HFF-Myc (cell line): ENCODE measurements at regions not wholly inside any gene's neighbourhood (a gene's known extent, or its start where the extent isn't known, plus 50 kb on each side); places are given as distances from the start of the nearest gene placed in this dataset.

ENCODE experiments used
- DNase-seq: peaks from one replicate; pipeline ENCODE4 v3.0.0-alpha.2; 2011; ENCODE audit warnings: low read depth; ENCODE audit errors: extremely low read depth
- H3K4me3 ChIP-seq: replicated peaks from 2 replicates; pipeline ENCODE4 v1.5.1; 2011; ENCODE audit warnings: low read depth, mild to moderate bottlenecking, control low read depth, low read length
- CTCF ChIP-seq: IDR thresholded peaks from 2 replicates; pipeline ENCODE4 v1.5.1; 2012; ENCODE audit warnings: mild to moderate bottlenecking, low read depth, low read length, control low read depth; ENCODE audit errors: missing control alignments

DNA sequence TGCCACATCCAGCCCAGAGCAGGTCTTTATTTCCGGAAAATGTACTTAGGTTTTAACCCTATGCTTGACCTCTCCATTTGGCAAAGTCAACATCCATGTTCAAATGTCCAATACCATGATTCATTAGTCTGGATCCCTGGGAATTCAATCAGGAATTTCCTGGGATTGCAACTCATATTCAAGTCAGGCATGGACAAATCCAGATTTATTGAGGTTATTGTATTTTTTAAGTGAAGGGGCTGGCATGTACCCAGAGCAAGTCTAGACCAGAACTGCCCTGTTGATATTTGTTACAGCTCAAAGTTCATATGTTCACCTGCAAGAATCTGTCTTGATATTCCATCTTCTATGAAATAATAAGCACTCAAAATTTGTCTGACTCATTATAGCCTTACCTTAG, 521.1 kb downstream of the ADGRL2 start:
- no peak for DNase-seq
- no peak for TF ChIP-seq CTCF

GRCh38 chr1:82319546-82319945, 518.8 kb downstream of the ADGRL2 start:
- no peak for DNase-seq
- no peak overlapping the region for H3K4me3 ChIP-seq
- TF ChIP-seq CTCF: no peak

More for the DNA sequence above, 521.1 kb downstream of the ADGRL2 start:
- no peak overlapping the region for H3K4me3 ChIP-seq

- H3K4me3 ChIP-seq: no peak overlapping the region
- DNase-seq: no peak
- TF ChIP-seq CTCF: no peak
Measured at GRCh38 chr1:82318921-82319320, 518.2 kb downstream of the ADGRL2 start.

GRCh38 chr1:82318265-82318664, 517.5 kb downstream of the ADGRL2 start:
- no peak for DNase-seq
- TF ChIP-seq CTCF: no peak
- no peak overlapping the region for H3K4me3 ChIP-seq

DNA sequence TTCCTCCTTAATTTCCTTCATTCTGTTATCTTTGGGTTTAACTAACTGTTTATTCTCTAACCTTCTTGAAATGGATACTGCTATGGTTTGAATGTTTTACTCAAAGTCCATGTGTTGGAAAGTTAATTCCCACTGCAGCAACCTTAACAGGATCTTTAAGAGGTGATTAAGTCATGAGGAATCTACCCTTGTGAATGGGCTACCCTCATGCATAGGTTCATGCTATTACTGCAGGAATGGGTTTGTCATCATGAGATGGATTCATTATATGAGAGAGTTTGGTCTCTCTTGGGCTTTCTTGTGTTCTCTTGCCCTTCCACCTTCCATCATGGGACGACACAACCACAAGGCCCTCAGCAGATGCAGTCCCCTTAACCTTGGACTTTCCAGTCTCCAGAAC, 516.9 kb downstream of the ADGRL2 start:
- H3K4me3 ChIP-seq: no peak overlapping the region
- no peak for TF ChIP-seq CTCF
- no peak for DNase-seq

GRCh38 chr1:82299656-82300055, 498.9 kb downstream of the ADGRL2 start:
- no peak overlapping the region for H3K4me3 ChIP-seq
- TF ChIP-seq CTCF: no peak
- DNase-seq: no peak

GRCh38 chr1:82299056-82299455, 498.3 kb downstream of the ADGRL2 start:
- no peak overlapping the region for H3K4me3 ChIP-seq
- TF ChIP-seq CTCF: no peak
- DNase-seq: no peak
